Peyer's patch (tissue), 4 donors: ENCODE measurements at regions not wholly inside any gene's neighbourhood (a gene's known extent, or its start where the extent isn't known, plus 50 kb on each side); places are given as distances from the start of the nearest gene placed in this dataset.

Experiments
- DNase-seq, 3 donors: peaks; one replicate each; pipeline ENCODE4 v3.0.0-alpha.2; 2017 to 2019
- H3K27ac ChIP-seq, 4 donors: fragments of 200-600 bp; sonication (generic); one replicate each; pipeline ENCODE4 v1.5.1; 2016 to 2019
- H3K27me3 ChIP-seq, 2 donors: fragments of 200-600 bp; sonication (generic); one replicate each; pipeline ENCODE4 v1.5.1; 2019
- H3K36me3 ChIP-seq, 3 donors: fragments of 200-600 bp; sonication (generic); one replicate each; pipeline ENCODE4 v1.5.1; 2016 to 2019
- H3K4me1 ChIP-seq, 4 donors: fragments of 200-600 bp; sonication (generic); one replicate each; pipeline ENCODE4 v1.5.1; 2016 to 2019
- H3K4me3 ChIP-seq, 4 donors: fragments of 200-600 bp; sonication (generic); 1 replicate in 3 of 4; 2 replicates in 1 of 4; pipeline ENCODE4 v1.5.1; 2016 to 2019; ENCODE audit warnings: mild to moderate bottlenecking in 1 of 4
- H3K9me3 ChIP-seq, 4 donors: fragments of 200-600 bp; sonication (generic); one replicate each; pipeline ENCODE4 v1.5.1; 2016 to 2019; ENCODE audit warnings: mild to moderate bottlenecking in 1 of 4
- CTCF ChIP-seq, 6 experiments: fragments of 450-650 bp in 4 of 6; fragments of 200-600 bp in 2 of 6; sonication (generic) in 1 of 6; IDR thresholded peaks; one replicate each; pipeline ENCODE4 v1.5.1; 2017 to 2019; ENCODE audit warnings: antibody characterized with exemption in 6 of 6, mild to moderate bottlenecking in 3 of 6, moderate library complexity in 1 of 6
- POLR2A ChIP-seq, 2 donors: fragments of 450-650 bp; IDR thresholded peaks; one replicate each; pipeline ENCODE4 v1.5.1; 2017; ENCODE audit warnings: antibody characterized with exemption in 2 of 2, mild to moderate bottlenecking in 2 of 2, moderate library complexity in 2 of 2

GRCh38 chr15:46409841-46410301, 775.0 kb downstream of the SQOR start:
- DNase-seq: no peak
- Histone ChIP-seq H3K27me3 (no peaks in the 10 kb centered on the region), H3K4me3 (no peak overlapping the region), H3K27ac (no peak overlapping the region), H3K36me3 (no peaks in the 10 kb centered on the region), H3K9me3 (no peaks in the 10 kb centered on the region), H3K4me1 (no peaks in the 10 kb centered on the region)
- TF ChIP-seq POLR2A (IDR thresholded peaks at IDR 0.05) (no peak), CTCF (IDR thresholded peaks at IDR 0.05) (no peak)

GRCh38 chr15:46410705-46411104, 775.9 kb downstream of the SQOR start:
- DNase-seq: no peak
- Histone ChIP-seq H3K4me1 (no peaks in the 10 kb centered on the region), H3K9me3 (no peaks in the 10 kb centered on the region), H3K4me3 (no peak overlapping the region), H3K27ac (no peak overlapping the region), H3K27me3 (no peaks in the 10 kb centered on the region), H3K36me3 (no peaks in the 10 kb centered on the region)
- TF ChIP-seq CTCF (IDR thresholded peaks at IDR 0.05): no peak
- TF ChIP-seq POLR2A (IDR thresholded peaks at IDR 0.05): no peak

- H3K27me3 ChIP-seq: no peaks in the 10 kb centered on the region
- no peak overlapping the region for H3K4me3 ChIP-seq
- no peak for TF ChIP-seq POLR2A (IDR thresholded peaks at IDR 0.05)
- no peak for TF ChIP-seq CTCF (IDR thresholded peaks at IDR 0.05)
These were observed 777.1 kb downstream of the SQOR start for GRCh38 chr15:46411900-46412299.

GRCh38 chr15:46413799-46414198, 779.0 kb downstream of the SQOR start:
- Histone ChIP-seq H3K4me3 (no peak overlapping the region), H3K27ac (no peak overlapping the region), H3K4me1 (no peaks in the 10 kb centered on the region), H3K27me3 (no peaks in the 10 kb centered on the region), H3K9me3 (no peaks in the 10 kb centered on the region), H3K36me3 (no peaks in the 10 kb centered on the region)
- TF ChIP-seq POLR2A (IDR thresholded peaks at IDR 0.05): no peak
- TF ChIP-seq CTCF (IDR thresholded peaks at IDR 0.05): no peak
- DNase-seq: no peak

More at GRCh38 chr15:46411900-46412299, 777.1 kb downstream of the SQOR start:
- H3K4me1 ChIP-seq: no peaks in the 10 kb centered on the region
- DNase-seq: no peak
- H3K36me3 ChIP-seq: no peaks in the 10 kb centered on the region
- no peaks in the 10 kb centered on the region for H3K9me3 ChIP-seq
- no peak overlapping the region for H3K27ac ChIP-seq

GRCh38 chr15:46416544-46416943, 781.7 kb downstream of the SQOR start:
- Histone ChIP-seq H3K4me3 (no peak overlapping the region), H3K27me3 (no peaks in the 10 kb centered on the region), H3K36me3 (no peaks in the 10 kb centered on the region), H3K27ac (no peak overlapping the region), H3K4me1 (no peaks in the 10 kb centered on the region), H3K9me3 (no peaks in the 10 kb centered on the region)
- no peak for DNase-seq
- TF ChIP-seq POLR2A (IDR thresholded peaks at IDR 0.05): no peak
- no peak for TF ChIP-seq CTCF (IDR thresholded peaks at IDR 0.05)

- no peaks in the 10 kb centered on the region for H3K4me1 ChIP-seq
- H3K9me3 ChIP-seq: peaks cover 0 to 5% (median 2%) of the 10 kb centered on the region in 4 donors
- H3K27ac ChIP-seq: no peak overlapping the region
- H3K27me3 ChIP-seq: no peaks in the 10 kb centered on the region
- no peak for DNase-seq
- no peak overlapping the region for H3K4me3 ChIP-seq
- TF ChIP-seq CTCF (IDR thresholded peaks at IDR 0.05) (no peak), POLR2A (IDR thresholded peaks at IDR 0.05) (no peak)
- no peaks in the 10 kb centered on the region for H3K36me3 ChIP-seq
These were observed 786.2 kb downstream of the SQOR start for GRCh38 chr15:46420990-46421389.
